GM21360 (cell line): ENCODE measurements at regions not wholly inside any gene's neighbourhood (a gene's known extent, or its start where the extent isn't known, plus 50 kb on each side); places are given as distances from the start of the nearest gene placed in this dataset.
"Not testable (repeated sequence)": the region's sequence is repeated elsewhere in the genome, so short reads cannot be mapped to it uniquely, and the experiment has no call there.

ENCODE experiments used
- ATAC-seq: cut with Tn5 transposase; IDR thresholded peaks from one replicate; pipeline ENCODE4 v1.9.1; 2021; ENCODE audit warnings: mild to moderate bottlenecking, moderate library complexity; ENCODE audit not compliant: unreplicated experiment

DNA sequence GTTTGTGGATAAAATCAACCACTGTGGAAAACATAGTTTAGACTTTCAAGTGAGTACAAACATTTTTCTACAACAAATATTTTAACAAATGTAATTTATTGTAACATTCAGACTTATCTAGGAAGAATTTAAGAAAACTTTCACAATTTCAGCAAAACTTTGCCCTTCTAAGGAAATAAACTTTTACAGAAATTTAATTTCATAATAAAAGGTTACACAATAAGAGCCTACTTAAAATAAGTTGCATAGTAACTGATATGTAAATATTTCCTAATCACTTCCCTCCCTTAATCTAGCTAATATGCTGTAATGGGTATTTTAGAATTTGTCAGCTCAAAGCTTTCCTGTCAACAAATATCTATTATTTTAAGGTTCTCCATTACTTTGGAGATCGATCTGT is 1899.9 kb downstream of the MAT2B start:
- ATAC-seq: no peak

DNA sequence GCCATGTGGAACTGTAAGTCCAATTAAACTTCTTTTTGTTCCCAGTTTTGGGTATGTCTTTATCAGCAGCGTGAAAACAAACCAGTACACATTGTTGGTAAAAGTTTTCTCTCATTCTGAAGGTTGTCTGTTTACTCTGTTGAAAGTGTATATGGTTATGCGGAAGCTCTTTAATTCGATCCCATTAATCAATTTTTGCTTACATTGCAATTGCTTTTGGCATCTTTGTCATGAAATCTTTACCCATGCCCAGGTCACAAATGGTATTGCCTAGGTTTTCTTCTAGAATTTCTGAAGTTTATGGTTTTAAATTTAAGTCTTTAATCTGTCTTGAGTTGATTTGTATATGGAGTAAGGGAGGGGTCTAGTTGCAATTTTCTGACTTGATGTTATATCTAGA is 1901.9 kb downstream of the MAT2B start:
- no peak for ATAC-seq

DNA sequence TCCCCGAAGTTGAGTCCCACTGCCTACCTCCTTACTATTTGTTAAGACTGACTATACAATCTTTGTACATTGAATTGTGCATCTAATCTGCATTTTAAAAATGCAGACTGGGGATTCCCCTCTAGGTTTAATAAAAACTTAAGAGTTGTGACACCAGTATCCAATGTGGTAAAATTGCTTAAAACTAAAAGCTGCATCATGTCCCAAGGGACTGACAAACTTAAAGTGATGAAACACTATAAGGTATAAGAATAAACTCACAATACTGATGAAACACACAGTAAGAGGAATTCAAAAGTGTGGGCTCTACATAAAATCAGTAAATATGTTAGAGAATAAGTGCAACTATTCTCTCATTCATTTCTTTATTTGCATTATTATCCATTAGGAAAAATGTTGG is 1905.1 kb downstream of the MAT2B start:
- no peak for ATAC-seq

DNA sequence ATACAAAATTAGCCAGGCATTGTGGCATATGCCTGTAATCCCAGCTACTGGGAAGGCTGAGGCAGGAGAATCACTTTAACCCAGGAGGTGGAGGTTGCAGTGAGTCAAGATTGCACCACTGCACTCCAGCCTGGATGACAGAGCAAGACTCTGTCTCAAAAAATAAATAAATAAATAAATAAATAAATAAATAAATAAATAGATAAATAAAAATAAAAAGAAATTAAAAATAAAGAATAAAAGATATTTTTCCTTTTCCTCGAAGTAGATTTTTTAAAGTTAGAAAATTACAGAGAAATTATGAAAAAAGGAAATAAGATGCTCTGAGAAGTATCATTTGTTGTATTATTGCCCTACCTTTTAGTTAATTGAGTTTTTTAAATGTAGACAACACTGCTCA is 1906.1 kb downstream of the MAT2B start:
- ATAC-seq: not testable (repeated sequence)

DNA sequence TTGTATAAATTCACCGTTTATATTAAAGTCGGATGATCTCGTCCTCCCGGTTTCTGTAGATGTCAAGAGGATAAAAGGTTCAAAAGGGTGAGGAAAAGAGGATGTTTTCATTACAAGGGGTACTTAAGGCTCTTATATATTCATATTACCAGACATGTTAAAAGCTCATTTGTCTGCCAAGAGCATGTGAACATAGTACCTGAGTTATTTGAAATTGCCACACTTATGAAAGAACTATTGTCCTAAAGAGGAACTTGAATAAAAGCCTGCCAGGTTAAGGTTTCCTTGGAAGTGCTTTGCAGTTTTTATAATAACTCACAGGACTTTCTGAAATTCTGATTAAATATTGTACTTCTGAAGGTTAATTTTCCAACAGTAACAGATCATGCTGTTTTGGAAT is 1915.1 kb downstream of the MAT2B start:
- ATAC-seq: no peak

DNA sequence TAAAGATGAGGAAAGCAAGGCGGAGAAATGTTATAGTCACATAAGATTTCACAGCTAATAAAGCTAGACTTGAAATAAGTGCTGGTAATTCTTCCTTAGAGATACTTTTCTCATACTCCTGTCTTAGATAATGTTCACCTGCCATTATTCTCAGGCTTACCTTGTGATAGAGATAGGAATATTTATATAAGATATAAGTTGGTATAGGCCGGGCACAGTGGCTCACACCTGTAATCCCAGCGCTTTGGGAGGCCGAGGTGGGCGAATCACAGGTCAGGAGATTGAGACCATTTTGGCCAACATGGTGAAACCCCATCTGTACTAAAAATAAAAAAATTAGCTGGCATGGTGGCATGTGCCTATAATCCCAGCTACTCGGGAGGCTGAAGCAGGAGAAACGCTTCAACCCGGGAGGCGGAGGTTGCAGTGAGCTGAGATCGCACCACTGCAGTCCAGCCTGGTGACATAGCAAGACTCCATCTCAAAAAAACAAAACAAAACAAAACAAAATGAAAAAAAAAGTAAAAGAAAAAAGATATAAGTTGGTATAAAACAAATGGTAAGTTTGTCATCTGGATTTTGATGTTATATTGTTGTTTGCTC is 1918.4 kb downstream of the MAT2B start:
- ATAC-seq: no peak

DNA sequence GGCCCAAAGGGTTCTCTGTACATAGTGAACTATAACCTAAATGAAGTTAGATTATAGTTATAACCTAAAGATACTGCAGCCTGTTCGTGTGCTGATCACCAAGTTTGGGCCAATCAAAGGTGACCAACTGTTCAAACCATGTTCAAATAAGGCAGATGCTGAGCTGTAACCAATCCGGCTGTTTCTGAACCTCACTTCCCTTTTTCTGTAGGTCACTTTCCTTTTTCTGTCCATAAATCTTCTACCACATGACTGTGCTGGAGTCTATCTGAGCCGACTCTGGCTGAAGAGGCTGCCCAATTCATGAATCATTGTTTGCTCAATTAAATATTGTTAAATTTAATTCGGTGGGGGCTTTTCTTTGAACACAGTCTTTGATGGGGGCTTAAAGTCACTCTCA is 1920.2 kb downstream of the MAT2B start:
- ATAC-seq: no peak

DNA sequence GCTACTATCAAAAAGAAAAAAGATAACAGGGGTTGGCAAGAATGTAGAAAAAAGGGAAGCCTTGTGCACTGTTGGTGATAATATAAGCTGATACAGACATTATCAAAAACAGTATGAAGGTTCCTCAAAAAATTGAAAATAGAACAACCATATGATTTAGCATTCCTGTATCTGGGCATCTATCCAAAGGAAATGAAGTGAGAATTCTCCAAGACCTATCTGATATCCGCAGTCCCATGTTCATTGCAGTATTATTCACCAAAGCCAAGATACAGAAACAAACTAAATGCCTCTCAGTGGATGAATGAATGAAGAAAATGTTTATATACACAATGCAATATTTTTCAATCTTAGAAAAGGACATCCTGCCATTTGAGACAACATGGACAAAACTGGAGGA is 1943.3 kb downstream of the MAT2B start:
- ATAC-seq: no peak

DNA sequence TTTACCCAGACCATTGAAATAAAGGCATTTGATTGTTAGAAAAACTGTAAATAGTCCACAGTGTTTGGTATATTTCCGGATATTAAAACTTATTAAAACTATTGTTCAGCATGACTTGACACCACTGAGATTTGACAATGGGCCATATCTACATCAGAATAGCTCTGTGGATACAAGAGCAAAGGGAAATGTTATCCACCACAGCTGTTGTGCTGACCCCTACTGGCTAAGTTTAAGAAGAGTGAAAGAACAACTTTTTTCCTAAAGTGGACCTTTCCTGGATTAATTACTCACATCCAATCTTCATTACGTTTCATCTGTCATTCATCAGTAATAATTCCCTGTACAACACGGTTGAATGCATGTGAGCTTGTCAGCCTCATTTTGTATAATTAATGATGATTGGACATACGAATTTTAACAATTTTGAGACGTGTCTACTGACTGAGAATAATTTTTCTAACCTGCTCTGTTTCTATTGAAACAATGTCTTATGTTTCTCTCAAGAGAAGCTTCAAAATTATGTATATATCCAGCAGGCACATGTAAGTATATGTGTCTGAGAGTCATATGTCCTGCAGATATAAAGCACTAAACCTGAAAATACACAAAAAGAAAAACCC is 1952.6 kb downstream of the MAT2B start:
- no peak for ATAC-seq

DNA sequence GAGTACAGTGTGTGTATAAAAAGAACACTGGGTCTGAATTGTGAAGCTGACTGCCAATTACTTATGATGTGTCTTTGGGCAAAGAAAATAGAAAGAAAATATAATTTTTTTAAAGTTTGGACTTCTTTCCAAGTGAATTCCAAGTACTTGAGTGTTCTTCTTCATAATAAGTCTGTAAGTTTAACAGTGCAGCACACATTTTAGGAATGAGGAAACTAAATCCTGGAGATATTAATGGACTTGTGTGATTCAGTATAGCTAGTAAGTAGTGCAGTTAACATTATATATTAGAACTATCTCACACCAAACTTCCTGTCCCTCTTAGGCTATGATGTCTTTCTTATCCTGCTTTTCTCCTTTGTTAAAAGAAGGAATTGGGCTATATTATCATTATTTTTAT is 1953.8 kb downstream of the MAT2B start:
- no peak for ATAC-seq

DNA sequence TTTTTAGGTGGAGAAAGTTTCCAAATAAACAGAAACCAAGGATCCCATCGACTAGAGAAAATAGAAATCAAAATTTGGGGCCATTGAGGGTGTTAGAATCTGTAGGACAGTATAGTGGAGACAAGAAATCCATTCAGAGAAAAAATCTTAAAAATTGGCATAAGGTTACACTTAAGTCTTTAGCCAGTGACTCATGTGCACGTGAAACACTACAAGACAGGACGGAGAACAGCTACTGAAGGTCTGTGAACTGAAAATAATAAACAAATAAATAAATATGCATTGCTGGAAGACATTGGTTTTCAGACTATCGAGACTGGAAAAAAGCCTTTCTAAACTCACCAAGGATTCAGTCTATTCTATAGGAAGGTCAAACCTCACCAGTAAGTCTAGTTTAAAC is 1955.5 kb downstream of the MAT2B start:
- no peak for ATAC-seq

DNA sequence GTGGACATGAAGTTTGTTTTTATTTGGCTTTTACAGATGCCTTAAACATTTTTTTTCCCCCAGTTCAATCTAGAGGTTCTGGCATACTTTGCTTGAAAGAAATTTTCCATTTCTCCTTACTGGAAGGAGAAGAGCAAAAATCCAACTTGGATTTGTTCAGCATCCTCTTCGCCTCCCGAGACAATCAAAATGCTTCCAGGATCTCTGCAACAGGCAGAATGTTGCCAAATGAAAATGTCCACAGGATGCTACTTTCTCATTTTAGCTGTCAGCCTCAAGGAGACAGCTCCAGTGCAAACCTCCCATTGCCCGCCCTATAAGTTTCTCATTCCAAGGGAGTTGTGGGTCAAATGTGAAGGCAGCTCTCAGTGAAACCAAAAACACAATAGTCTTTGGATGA is 1972.1 kb downstream of the MAT2B start:
- no peak for ATAC-seq

DNA sequence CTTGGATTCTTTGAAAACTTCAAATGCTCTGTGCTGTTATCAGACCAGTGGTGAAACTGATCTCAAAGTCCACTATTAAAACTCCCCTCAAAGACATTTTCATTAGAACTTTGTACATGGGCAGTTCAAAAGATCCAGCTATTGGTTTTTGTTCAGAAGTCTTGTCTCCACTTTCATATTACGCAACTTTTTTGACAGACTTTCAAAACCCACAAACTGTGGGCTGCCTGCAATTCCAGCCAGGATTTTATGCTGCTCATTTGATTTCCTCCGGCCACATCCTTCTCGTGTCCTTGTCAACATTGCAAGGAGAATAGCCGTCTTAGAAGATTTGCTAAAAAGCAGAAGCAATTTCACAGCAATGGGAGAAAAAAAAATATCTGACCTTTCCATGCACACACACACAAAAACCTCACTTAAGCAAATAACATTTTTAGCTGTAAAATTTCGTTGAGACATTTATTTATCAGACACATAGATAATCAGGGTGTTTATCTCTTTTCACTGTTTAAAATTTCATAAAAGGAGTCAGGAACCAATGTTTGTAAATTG is 1990.5 kb downstream of the MAT2B start:
- ATAC-seq: no peak

DNA sequence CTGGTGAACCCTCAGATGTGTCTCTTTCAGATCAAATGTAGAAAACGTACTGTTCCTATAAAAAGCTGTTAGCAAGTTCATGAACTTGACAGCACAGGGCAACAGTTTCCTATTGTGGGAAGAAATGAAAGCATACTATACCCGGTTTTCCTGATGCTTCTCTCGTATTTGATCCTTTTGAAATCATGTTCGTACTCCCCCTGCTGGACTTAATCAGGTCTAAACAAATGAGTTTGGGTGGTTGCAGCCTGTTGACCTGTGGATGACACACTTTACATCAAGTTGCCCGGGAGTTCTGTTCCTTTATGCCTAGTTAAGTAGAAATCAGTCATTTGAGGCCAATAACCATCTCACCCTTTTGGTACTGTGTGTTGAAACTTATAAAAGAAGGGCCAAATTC is 1992.3 kb downstream of the MAT2B start:
- no peak for ATAC-seq

DNA sequence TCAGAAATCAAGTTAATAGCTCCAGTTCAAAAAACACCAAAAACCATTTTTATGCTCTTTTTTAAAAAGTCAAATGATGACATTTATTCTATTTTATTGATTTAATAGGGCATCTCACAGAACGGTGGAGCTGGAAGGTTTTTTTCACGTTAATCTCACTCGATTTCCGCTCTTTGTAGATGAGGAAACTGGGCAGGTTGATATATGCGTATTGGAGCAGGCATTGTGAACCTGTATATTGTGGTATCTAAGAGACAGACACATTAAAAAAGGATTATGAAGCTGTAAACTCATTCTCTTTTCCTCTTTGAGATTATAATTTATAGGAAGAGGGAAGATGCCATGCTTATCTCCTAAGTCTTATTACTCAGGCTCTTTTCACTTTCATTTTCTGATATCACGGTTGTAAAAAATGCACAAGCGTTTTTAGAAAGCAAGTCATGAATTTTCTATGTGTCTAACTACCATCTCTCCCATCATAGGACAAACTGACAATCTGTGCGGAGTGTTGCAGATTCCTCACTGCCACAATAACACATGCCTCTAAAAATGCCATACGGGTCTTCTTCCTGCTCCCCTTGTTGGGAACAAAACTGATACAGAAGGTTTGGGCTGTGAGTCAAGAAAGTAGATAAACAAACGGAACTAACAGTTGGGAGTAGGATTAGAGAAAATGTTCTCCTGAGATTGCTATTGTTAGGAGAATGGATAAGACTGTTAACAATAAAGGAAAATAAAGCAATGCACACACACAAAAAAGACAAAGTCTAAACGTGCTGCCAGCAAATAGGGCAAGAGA is 1997.7 kb downstream of the MAT2B start:
- ATAC-seq: no peak

DNA sequence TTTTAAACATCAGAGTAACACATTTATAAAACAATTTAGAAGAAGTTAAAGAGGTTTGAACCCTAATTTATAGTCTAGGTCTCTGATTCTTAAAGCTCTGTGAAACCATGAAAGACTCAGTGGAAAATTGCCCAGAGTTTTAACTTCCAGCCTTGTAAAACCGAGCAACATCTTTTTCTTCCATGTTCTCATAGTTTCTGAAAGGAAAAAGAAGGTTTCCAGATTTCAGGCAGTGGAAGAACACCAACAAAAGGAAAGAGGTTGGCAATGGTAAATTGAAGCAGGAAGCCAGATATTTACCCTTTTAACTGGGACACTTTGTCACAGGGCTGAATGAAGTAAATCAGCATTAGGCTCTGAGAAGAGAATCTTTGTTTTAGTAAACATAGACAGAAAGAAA is 1999.3 kb downstream of the MAT2B start:
- no peak for ATAC-seq

DNA sequence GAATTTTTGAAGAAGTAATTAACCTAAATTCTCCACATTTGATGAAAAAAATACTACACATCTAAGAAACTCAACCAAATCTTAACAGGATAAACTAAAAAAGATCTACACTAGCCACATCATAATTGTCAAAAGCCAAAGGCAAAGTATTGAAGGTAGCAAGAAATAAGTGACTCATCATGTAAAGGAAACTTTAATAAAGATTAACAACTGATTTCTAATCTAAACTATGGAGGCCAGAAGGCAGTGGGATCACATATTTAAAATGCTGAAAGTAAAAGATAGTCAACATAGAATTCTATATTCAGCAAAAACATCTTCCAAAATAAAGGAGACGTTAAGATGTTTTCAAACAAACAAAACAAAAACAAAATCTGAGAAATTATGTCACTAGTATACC is 2002.9 kb downstream of the MAT2B start:
- ATAC-seq: no peak

DNA sequence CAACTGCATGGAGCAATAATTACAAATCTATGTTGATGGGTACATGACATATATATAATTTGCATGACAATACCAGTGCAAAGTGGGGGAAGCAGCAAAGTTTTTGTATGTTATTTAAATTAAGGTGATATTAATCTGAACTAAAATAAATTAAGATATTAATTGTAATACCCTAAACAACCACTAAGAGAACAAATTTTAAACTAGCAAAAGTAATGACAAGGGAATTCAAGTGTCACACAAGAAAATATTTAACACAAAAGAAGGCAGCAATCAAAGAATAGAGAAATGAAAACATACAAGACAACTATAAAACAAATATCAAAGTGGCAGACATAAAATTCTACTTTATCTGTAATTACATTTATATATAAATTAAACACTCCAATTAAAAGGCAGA is 2003.4 kb downstream of the MAT2B start:
- ATAC-seq: no peak

DNA sequence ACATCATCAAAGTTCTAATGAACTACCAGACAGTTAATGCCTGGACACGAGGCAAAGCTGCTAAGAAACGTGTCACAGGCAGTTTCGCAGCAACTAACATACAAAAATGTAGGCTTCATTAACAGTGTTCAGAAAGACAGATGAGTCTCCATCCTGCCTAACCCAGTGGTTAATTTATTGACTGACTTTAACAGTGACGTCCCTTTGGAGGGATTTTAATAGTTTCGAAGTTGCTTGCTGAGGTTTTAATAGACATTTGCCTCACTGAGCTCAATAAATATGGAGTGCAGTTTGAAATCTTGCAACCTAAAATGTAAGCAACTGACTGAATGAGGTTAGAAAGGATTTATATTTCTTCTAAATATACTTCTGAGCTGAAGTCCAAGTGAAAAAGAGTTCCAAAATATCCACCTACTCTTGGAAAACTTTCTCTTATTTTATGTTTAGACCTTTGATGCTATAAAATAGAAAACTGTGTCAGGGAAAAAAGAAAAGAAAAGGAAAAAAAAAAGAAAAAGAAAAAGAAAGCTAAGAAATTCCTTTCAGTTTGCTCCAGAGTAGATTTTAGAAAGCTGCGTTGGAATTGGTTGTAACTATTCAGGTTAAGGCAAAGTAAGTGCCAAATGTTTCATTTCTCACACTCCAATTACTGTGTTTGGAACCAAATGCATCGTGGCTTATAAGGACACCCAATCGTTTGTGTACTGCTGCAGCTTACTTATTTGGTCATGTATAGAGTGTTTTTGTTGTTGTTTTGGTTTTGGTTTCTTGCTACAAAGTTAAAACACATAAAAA is 2016.6 kb downstream of the MAT2B start:
- no peak for ATAC-seq

DNA sequence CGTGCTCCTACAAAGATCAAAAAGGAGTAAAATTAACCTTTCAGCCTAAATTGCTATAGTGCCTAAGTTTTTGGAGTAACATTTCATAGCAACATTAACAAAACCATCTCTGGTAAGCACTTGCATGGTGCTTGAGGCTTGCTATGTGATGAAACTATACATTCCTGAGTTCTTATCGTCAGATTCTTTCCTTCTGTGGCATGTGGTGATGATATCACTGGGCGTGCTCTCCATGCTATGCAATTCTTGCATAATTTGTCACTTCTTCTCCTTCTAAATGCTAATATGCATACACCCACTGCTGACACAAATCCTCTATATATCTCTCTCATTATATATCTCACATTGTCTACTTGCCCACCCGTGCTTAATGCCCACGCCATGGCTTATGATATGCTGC is 2019.9 kb downstream of the MAT2B start:
- ATAC-seq: no peak

DNA sequence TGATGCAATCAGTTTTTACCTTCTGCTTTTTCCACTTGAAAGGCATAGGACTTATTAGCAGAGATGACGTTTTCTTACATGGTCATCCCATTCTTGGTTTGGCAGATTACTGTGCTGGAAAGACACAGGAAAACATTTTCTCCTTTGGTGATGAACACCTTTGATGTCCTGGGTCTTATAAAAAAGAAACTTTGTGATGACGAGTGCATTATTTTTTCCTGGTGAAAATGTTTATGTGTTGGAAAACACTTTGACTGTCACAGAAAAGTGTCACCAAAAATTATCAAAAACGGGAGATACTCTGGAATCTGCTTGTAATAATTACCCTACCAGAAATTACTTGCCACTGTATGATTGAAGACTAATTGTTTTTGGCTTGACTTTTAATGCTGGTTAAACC is 2020.9 kb downstream of the MAT2B start:
- ATAC-seq: no peak
